ENCODE measurements at regions not wholly inside any gene's neighbourhood (a gene's known extent, or its start where the extent isn't known, plus 50 kb on each side); places are given as distances from the start of the nearest gene placed in this dataset.

GRCh38 chr4:117801756-117802155 is 232.5 kb upstream of the NDST3 start:
- TF ChIP-seq EZH2phosphoT487 (IDR thresholded peaks at IDR 0.05; ENCODE audit: borderline replicate concordance, low read length) (no peak), CTCF (IDR thresholded peaks at IDR 0.05; ENCODE audit: low read depth, low read length, poor library complexity, severe bottlenecking) (no peak)
